ENCODE measurements at regions not wholly inside any gene's neighbourhood (a gene's known extent, or its start where the extent isn't known, plus 50 kb on each side); places are given as distances from the start of the nearest gene placed in this dataset.
"Not testable (repeated sequence)": the region's sequence is repeated elsewhere in the genome, so short reads cannot be mapped to it uniquely, and the experiment has no call there.

- DNase-seq: peak; percentile 4
These were observed 468.8 kb upstream of the GRM7 start for GRCh38 chr3:6392123-6392522.

GRCh38 chr3:6394944-6395343 is 466.0 kb upstream of the GRM7 start:
- no peak for DNase-seq

GRCh38 chr3:6396631-6397030 is 464.3 kb upstream of the GRM7 start:
- DNase-seq: no peak

- not testable (repeated sequence) for DNase-seq
These were observed 458.2 kb upstream of the GRM7 start for GRCh38 chr3:6402666-6403065.

- DNase-seq: not testable (repeated sequence)
These were observed 454.0 kb upstream of the GRM7 start for GRCh38 chr3:6406923-6407322.

- DNase-seq: no peak
These were observed 444.8 kb upstream of the GRM7 start for GRCh38 chr3:6416049-6416661.

DNA sequence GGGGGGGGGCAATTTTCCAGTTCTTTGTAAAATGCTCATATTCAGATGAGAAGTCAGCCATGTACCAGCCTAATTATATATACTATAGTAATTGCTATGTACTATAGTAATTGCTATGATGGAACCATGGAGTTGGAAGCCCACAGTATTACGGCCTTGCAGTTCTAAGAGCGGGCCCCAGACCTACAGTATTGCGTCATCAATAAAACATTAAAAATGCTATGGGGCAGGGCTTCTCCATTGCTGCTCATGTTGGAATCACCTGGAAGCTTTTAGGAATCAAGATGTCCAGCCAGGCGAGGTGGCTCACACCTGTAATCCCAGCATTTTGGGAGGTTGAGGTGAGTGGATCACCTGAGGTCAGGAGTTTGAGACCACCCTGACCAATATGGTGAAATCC is 443.7 kb upstream of the GRM7 start:
- no peak for DNase-seq

- DNase-seq: no peak
These were observed 442.4 kb upstream of the GRM7 start for GRCh38 chr3:6418485-6418884.

- DNase-seq: peak; percentile 71
These were observed 439.1 kb upstream of the GRM7 start for GRCh38 chr3:6421666-6422445.

- no peak for DNase-seq
These were observed 435.6 kb upstream of the GRM7 start for GRCh38 chr3:6425289-6425820.

DNA sequence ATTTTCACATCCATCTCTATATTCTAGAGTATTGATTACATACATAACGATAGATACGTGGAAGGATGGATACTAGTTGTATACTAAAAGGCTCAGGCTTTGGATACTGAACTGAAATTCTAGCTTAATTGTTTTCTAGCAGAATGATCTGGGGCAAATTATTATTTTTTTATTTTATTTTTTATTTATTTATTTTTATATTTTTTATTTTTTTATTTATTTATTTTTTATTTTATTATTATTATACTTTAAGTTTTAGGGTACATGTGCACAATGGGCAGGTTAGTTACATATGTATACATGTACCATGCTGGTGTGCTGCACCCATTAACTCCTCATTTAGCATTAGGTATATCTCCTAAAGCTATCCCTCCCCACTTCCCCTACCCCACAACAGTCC is 432.6 kb upstream of the GRM7 start:
- not testable (repeated sequence) for DNase-seq

DNA sequence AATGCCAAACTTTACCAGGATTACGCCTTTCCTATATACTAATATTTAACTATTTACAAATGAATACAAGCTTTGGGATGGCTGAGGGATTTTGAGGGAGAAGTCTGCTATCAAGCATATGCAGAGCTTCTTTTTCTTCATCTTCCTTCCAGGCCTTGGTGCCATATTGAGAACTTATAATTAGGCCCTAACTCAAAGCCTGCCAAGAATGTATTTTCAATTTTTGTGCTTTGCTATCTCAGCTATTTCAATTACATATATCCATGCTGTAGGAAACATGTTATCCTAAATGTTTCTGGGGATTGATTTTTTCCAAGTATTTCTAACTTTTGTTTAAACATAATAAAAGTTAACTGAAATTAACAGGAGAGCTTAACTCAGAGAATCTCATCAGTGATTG is 425.0 kb upstream of the GRM7 start:
- no peak for DNase-seq

- no peak for DNase-seq
These were observed 423.3 kb upstream of the GRM7 start for GRCh38 chr3:6437631-6438030.

DNA sequence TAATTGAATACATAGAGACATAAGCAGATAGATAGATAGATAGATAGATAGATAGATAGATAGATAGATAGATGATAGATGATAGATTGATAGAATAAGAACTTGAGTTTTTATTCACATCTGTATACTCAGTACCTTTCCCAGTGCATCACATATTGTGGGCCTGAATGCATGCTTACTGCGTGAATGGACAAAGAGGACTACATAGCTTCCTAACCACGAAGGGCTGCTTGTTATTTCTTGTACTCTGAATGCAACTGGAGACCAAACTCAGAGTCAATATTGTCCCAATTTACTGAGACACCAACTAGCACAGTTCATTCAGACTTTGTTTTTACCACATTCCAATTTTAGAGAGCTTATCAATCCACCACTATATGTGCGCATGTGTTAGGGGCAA is 422.9 kb upstream of the GRM7 start:
- no peak for DNase-seq

DNA sequence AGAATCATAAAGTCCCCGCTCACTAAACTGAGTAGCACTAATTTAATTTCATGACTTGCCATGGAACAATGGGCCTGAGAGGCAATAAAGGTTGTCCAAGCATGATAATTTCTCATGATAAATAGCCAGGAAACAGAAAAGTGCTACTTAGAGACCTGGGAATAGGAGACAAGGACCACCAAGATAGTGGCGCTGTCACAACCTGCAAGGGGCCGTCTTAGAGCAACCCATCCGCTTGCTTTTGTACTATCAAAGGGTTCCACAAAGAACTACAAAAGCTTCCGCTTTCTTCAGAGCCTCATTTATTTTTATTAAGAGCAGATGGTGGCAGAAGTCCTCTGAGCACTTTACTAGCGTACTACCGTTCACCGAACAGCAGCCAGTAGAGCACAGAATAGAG is 421.7 kb upstream of the GRM7 start:
- DNase-seq: no peak

DNA sequence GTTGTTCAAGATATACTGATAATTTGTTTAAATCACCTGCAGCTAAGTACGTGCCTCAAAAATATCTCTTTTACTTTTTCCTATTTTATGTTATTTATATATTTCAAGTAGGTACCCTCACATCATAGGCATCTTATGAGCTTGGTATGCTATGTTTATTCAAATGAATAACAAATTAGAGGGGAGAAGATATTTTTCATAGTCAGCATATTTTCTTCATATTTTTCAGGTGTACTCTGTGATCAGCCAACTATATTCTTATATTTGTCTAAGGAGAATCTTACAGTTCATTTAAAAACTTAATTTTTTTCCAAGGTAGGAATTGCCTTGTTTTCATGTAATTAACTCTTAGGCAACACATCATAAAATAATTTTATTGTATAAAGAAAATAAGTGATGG is 421.1 kb upstream of the GRM7 start:
- DNase-seq: no peak

DNA sequence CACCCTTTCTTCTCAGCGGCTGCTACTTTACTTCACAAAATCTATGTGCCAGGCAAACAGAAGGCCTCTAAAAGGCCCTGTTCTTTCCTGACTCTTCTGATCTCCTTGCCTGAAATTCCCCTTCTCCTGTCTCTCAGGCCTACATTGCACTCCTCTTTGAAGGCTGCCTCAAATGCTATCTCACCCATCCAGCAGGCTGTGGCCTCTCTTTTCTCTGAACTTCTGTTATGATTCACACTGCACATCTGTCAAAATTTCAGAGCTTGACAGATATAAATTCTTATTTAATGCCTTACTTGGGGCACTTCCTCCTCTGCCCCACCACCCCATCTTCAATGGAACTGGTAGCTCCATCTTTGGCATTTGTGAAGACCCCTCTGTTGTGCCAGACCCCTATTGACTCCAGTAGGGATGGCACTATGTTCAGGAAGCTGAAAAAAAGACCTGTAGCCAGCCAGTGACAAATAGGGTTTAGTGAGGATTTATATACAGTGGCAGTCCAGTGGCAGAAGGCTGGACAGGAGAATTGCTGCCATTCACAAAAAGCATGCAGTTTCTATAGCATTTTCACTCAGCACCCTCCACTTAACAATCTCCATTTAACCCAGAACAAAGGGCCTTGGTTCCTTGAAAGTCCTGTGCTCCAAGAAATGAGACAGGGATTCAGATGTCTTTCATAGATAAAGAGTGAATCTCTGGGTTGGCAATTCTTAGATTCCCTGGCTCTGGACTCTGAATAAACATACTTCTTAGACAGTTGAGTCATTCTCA is 415.8 kb upstream of the GRM7 start:
- DNase-seq: peak; percentile 73

GRCh38 chr3:6447166-6447801 is 413.6 kb upstream of the GRM7 start:
- DNase-seq: no peak

GRCh38 chr3:6448011-6448410 is 412.9 kb upstream of the GRM7 start:
- no peak for DNase-seq

DNA sequence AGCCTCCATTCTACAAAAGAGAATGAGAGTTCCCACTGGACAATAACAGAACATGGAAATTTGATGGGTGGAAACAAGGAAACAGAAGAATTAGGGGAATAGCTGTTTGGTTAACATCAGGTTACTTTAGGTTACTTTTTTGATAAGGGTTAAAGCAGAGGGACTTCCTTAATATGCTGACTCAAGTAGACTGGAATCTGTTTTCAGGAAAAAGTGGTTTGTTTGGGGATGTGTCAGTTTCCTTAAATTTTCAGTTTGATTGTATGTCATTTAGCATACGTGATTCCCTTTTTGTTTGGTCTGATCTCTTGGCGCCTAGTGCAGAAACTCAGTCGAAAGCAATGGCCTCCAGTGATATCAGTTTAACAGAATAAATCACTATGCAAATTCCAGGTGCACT is 411.8 kb upstream of the GRM7 start:
- no peak for DNase-seq

GRCh38 chr3:6452974-6453373 is 407.9 kb upstream of the GRM7 start:
- DNase-seq: no peak

GRCh38 chr3:6455031-6455430 is 405.9 kb upstream of the GRM7 start:
- no peak for DNase-seq

DNA sequence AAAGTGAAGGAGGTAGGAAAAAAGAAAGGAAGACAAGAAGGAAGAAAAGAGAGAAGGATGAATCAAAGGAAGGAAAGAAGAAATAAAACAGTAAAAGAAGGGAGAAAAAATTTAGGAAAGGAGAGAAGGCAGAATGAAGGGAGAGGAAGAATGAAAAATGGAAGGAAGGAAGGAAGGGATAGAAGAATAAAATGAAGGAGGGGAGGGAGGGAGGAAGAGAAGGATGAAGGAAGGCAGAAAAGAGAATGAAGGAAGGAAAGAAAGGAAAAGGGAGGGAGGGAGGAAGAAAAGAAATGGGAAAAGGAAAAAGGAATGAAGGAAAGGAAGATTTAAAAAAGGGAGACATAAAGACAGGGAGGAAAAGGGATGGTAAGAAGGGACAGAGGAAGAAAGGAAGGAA is 393.7 kb upstream of the GRM7 start:
- no peak for DNase-seq
